ENCODE measurements at regions not wholly inside any gene's neighbourhood (a gene's known extent, or its start where the extent isn't known, plus 50 kb on each side); places are given as distances from the start of the nearest gene placed in this dataset.

GRCh38 chr12:93287149-93287548, 90.6 kb upstream of the NUDT4 start:
- no peak for ATAC-seq
- DNase-seq: no peak
- no peak for TF ChIP-seq CTCF (IDR thresholded peaks at IDR 0.05)
- Histone ChIP-seq H3K36me3 (no peaks in the 10 kb centered on the region), H3K27ac (no peak overlapping the region), H3K27me3 (no peaks in the 10 kb centered on the region), H3K4me1 (no peaks in the 10 kb centered on the region), H3K9me3 (no peaks in the 10 kb centered on the region), H3K4me3 (no peak overlapping the region)
- intact Hi-C loops (cut with DNase I): no loop called here

GRCh38 chr12:93288626-93289025, 89.1 kb upstream of the NUDT4 start:
- H3K27ac ChIP-seq: no peak overlapping the region
- DNase-seq: no peak
- no peaks in the 10 kb centered on the region for H3K9me3 ChIP-seq
- TF ChIP-seq CTCF (IDR thresholded peaks at IDR 0.05): no peak
- H3K36me3 ChIP-seq: no peaks in the 10 kb centered on the region
- ATAC-seq: no peak
- intact Hi-C loops (cut with DNase I): no loop called here
- H3K27me3 ChIP-seq: no peaks in the 10 kb centered on the region
- no peak overlapping the region for H3K4me3 ChIP-seq
- H3K4me1 ChIP-seq: no peaks in the 10 kb centered on the region

- ATAC-seq (no peak), DNase-seq (no peak)
- intact Hi-C loops (cut with DNase I): no loop called here
- no peaks in the 10 kb centered on the region for H3K36me3 ChIP-seq
- H3K4me3 ChIP-seq: no peak overlapping the region
- no peak overlapping the region for H3K27ac ChIP-seq
- no peak for TF ChIP-seq CTCF (IDR thresholded peaks at IDR 0.05)
- H3K27me3 ChIP-seq: no peaks in the 10 kb centered on the region
- H3K9me3 ChIP-seq: no peaks in the 10 kb centered on the region
- H3K4me1 ChIP-seq: no peaks in the 10 kb centered on the region
Observed at GRCh38 chr12:93290391-93290790, 87.3 kb upstream of the NUDT4 start.

GRCh38 chr12:93292213-93292612, 85.5 kb upstream of the NUDT4 start:
- H3K9me3 ChIP-seq: no peaks in the 10 kb centered on the region
- ATAC-seq: no peak
- H3K27ac ChIP-seq: no peak overlapping the region
- intact Hi-C loops (cut with DNase I): no loop called here
- no peaks in the 10 kb centered on the region for H3K4me1 ChIP-seq
- no peaks in the 10 kb centered on the region for H3K27me3 ChIP-seq
- DNase-seq: no peak
- no peaks in the 10 kb centered on the region for H3K36me3 ChIP-seq
- no peak for TF ChIP-seq CTCF (IDR thresholded peaks at IDR 0.05)
- H3K4me3 ChIP-seq: no peak overlapping the region

GRCh38 chr12:93292731-93293566, 84.8 kb upstream of the NUDT4 start:
- no peak for DNase-seq
- no peaks in the 10 kb centered on the region for H3K27me3 ChIP-seq
- H3K9me3 ChIP-seq: no peaks in the 10 kb centered on the region
- ATAC-seq: no peak
- no peak overlapping the region for H3K27ac ChIP-seq
- TF ChIP-seq CTCF (IDR thresholded peaks at IDR 0.05): no peak
- intact Hi-C loops (cut with DNase I): no loop called here
- H3K4me3 ChIP-seq: no peak overlapping the region
- no peaks in the 10 kb centered on the region for H3K4me1 ChIP-seq
- H3K36me3 ChIP-seq: no peaks in the 10 kb centered on the region

Data from left lung (tissue), 4 donors.